ENCODE measurements at regions not wholly inside any gene's neighbourhood (a gene's known extent, or its start where the extent isn't known, plus 50 kb on each side); places are given as distances from the start of the nearest gene placed in this dataset.

DNA sequence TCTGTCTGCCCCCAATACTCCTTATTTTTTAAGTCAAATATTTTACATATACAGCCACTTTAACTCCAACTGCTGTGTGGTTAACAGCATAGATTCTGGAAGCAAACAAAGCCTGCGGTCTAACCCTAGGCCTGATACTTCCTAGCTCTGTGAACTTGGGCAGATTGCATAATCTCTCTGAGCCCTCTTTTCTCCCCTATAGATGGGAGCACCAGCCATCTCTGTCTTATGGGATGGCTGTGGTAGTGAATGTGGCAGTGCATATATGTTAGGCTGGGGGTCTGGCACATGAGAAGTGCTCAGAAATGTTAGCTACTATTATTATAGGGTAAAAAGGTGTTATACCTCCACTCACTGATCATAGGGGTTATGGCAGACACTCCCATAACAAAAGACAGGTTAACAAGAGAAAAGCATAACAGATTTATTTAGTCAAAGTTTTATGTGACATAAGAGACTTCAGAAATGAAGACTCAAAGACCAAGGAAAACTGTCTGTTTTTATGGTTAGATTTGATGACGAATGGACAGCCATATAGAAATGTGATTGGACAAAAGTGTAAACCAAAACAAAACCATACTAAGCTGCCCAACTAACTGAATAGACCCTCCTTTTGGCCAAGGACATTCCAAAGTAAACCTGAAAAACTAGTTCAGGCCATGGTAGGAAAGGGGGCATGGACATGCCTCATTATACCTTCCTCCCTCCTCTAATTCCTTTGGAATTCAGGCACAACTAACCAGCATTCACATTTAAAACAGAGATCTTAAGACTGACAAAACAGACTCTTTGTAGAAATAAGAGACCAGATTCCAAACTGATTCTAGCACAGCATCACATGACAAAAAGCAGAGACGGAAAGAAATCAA is 53.9 kb upstream of the DAZL start:
- Histone ChIP-seq H3K9me1 (replicated peaks; ENCODE audit: control insufficient read depth, extremely low read depth, insufficient read depth, low read length) (no peaks in the 10 kb centered on the region), H3K4me2 (ENCODE audit: insufficient read depth, low read length) (no peak overlapping the region), H3K79me2 (ENCODE audit: control insufficient read depth, insufficient read depth, low read length) (no peaks in the 10 kb centered on the region), H3K27me3 (ENCODE audit: control insufficient read depth in 2 of 2, insufficient read depth in 2 of 2, low read length in 2 of 2) (peaks cover 0 to 4% of the 10 kb centered on the region in 2 experiments), H3K27ac (ENCODE audit: insufficient read depth, low read depth, low read length) (no peak overlapping the region), H3K4me3 (replicated peaks in 1 of 3; ENCODE audit: insufficient read depth in 1 of 3, low read depth in 1 of 3, low read length in 3 of 3) (no peak overlapping the region), H3K9ac (replicated peaks; ENCODE audit: extremely low read depth, insufficient read depth, low read length) (no peak overlapping the region), H2AFZ (ENCODE audit: low read depth, low read length) (no peak overlapping the region), H3K36me3 (ENCODE audit: control insufficient read depth in 2 of 2, extremely low read depth in 1 of 2, insufficient read depth in 2 of 2, low read length in 2 of 2) (no peaks in the 10 kb centered on the region), H3K9me3 (replicated peaks; ENCODE audit: control insufficient read depth, insufficient read depth, low read length) (no peaks in the 10 kb centered on the region), H3K4me1 (ENCODE audit: control insufficient read depth, extremely low read depth, insufficient read depth, low read length) (no peaks in the 10 kb centered on the region), H4K20me1 (replicated peaks; ENCODE audit: control insufficient read depth, extremely low read depth, insufficient read depth, low read length) (no peaks in the 10 kb centered on the region)
- no TSS peak for BruUV-seq (replicated peaks)
- POLR2A ChIA-PET: no interaction called here
- intact Hi-C loops (cut with micrococcal nuclease) (no loop called here), dilution Hi-C loops (cut with MboI; ENCODE audit: extremely low pct_ligation_motif_present, low sequenced_read_pairs) (no loop called here)
- CTCF ChIA-PET: no interaction called here
- FAIRE-seq: no peak
- no peak for DNase-seq (ENCODE audit: low read depth, low spot score)
- TF ChIP-seq, protein P1, sequence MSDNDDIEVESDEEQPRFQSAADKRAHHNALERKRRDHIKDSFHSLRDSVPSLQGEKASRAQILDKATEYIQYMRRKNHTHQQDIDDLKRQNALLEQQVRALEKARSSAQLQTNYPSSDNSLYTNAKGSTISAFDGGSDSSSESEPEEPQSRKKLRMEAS (IDR thresholded peaks at IDR 0.05; ENCODE audit: insufficient read depth, insufficient read length): no peak
- TF ChIP-seq, protein P2, sequence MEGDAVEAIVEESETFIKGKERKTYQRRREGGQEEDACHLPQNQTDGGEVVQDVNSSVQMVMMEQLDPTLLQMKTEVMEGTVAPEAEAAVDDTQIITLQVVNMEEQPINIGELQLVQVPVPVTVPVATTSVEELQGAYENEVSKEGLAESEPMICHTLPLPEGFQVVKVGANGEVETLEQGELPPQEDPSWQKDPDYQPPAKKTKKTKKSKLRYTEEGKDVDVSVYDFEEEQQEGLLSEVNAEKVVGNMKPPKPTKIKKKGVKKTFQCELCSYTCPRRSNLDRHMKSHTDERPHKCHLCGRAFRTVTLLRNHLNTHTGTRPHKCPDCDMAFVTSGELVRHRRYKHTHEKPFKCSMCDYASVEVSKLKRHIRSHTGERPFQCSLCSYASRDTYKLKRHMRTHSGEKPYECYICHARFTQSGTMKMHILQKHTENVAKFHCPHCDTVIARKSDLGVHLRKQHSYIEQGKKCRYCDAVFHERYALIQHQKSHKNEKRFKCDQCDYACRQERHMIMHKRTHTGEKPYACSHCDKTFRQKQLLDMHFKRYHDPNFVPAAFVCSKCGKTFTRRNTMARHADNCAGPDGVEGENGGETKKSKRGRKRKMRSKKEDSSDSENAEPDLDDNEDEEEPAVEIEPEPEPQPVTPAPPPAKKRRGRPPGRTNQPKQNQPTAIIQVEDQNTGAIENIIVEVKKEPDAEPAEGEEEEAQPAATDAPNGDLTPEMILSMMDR (IDR thresholded peaks at IDR 0.05; ENCODE audit: extremely low read depth in 1 of 2, insufficient read depth in 1 of 2, low read depth in 1 of 2, low read length in 2 of 2): no peak
- TF ChIP-seq GATA2 (IDR thresholded peaks at IDR 0.05; ENCODE audit: insufficient read depth, insufficient read length, low read depth, low read length): no peak
- no peak for TF ChIP-seq JUN (IDR thresholded peaks at IDR 0.05; ENCODE audit: borderline replicate concordance, insufficient read depth, insufficient read length, low read depth)
- no peak for TF ChIP-seq EZH2 (IDR thresholded peaks at IDR 0.05; ENCODE audit: borderline replicate concordance, low read depth, low read length, severe bottlenecking)
- no peak for TF ChIP-seq POLR2A (IDR thresholded peaks at IDR 0.05; ENCODE audit: low read depth, low read length)
- TF ChIP-seq POLR2AphosphoS5 (IDR thresholded peaks at IDR 0.05; ENCODE audit: insufficient read depth, low read depth, low read length): no peak
- TF ChIP-seq MYC (IDR thresholded peaks at IDR 0.05; ENCODE audit: low read depth, low read length): no peak
- TF ChIP-seq FOS (IDR thresholded peaks at IDR 0.05; ENCODE audit: borderline replicate concordance, insufficient read depth, low read length): no peak

All from endothelial cell of umbilical vein (primary cell).